ENCODE measurements at regions not wholly inside any gene's neighbourhood (a gene's known extent, or its start where the extent isn't known, plus 50 kb on each side); places are given as distances from the start of the nearest gene placed in this dataset.
"Not testable (repeated sequence)": the region's sequence is repeated elsewhere in the genome, so short reads cannot be mapped to it uniquely, and the experiment has no call there.

- no peak for DNase-seq (ENCODE audit: low read depth in 2 of 2)
Measured at GRCh38 chr12:68478516-68479260, 132.0 kb upstream of the RAP1B start.

DNA sequence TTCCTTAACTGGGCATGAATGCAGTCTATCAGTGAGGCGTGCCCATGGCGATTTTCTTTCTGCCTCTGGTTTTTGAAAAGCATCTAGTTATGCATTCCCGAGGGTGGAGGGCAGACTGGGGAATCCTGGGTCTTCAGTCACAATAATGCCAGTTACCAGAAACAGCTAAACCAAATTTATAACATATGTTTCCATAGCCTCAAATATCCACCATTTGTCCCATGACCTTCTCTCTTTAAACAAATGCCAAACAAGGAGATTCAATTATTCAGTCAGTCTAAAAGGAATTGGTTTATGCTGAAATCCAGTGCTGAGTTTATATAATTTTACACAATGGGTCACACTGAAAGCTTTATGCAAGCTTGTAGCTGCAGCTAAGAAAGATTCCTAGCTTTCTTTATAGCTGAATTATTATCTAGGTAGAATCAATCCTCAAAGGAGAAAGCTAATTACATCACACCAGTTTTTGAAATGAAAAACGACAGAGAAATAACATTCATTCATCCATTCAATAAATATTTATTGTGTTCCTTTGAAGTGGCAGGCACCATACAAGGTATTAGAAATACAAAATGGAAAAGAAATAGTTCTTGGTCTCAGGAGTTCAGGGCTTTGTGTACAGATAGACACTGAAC is 131.3 kb upstream of the RAP1B start:
- DNase-seq (ENCODE audit: low read depth in 2 of 2) = no peak

DNA sequence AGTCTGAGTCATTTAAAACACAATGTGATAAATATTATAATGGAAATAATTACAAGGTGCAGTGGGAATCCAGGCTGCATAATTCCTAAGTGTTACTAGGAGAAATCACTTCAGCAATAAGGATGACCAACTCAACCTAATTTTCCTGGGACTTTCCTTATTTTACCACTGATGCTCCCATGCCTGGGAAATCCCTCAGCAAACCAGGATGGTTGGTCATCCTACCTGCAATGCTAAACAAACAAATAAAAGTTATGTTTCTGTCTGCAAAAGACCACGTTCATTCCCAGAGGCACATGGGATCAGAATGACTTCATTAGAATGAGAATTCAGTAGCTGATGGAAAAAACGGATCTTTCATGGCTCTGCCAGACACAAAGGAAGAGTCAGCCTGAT is 130.8 kb upstream of the RAP1B start:
- DNase-seq (ENCODE audit: low read depth in 2 of 2) = no peak

DNA sequence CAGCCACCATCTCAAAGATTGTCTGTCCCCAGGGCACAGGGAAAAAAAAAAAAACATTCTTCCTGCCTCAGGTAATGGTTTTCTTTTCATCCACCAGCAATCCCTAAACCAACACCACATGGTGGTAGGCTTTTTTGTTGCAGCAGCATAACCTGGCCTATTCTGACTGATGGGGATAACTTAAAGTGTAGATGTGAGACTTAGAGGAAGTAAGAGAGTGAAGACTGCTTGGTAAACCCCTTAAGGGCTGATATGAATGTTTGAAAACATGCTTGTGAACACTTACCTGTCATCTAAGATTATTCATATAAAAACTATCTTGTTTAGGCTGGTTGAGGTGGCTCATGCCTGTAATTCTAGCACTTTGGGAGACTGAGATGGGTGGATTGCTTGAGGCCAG is 130.2 kb upstream of the RAP1B start:
- DNase-seq (ENCODE audit: low read depth in 2 of 2) = no peak

GRCh38 chr12:68481181-68481941 is 129.3 kb upstream of the RAP1B start:
- no peak for DNase-seq (ENCODE audit: low read depth in 2 of 2)

GRCh38 chr12:68482014-68482413 is 128.7 kb upstream of the RAP1B start:
- no peak for DNase-seq (ENCODE audit: low read depth in 2 of 2)

- DNase-seq (ENCODE audit: low read depth in 2 of 2) = no peak
Measured at GRCh38 chr12:68482660-68483059, 128.0 kb upstream of the RAP1B start.

GRCh38 chr12:68483592-68484383 is 126.9 kb upstream of the RAP1B start:
- no peak for DNase-seq (ENCODE audit: low read depth in 2 of 2)

- DNase-seq (ENCODE audit: low read depth in 2 of 2) = not testable (repeated sequence)
Measured at GRCh38 chr12:68484578-68484977, 126.1 kb upstream of the RAP1B start.

DNA sequence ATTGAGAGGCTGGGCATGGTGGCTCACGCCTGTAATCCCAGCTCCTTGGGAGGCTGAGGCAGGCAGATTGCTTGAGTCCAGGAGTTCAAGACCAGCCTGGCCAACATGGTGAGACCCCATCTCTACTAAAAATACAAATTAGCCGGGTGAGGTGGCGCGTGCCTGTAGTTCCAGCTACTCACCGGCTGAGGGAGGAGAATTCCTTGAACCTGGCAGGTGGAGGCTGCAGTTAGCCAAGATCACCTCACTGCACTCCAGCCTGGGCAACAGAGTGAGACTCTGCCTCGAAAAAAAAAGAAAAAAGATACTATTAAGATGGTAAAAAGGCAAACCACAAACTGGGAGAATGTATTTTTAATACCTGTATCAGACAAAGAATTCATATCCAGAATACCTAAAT is 124.2 kb upstream of the RAP1B start:
- DNase-seq (ENCODE audit: low read depth in 2 of 2) = not testable (repeated sequence)

- DNase-seq (ENCODE audit: low read depth in 2 of 2) = no peak
Measured at GRCh38 chr12:68487721-68488309, 122.9 kb upstream of the RAP1B start.

GRCh38 chr12:68489273-68489672 is 121.4 kb upstream of the RAP1B start:
- DNase-seq (ENCODE audit: low read depth in 2 of 2) = no peak

- DNase-seq (ENCODE audit: low read depth in 2 of 2) = no peak
Measured at GRCh38 chr12:68490476-68490875, 120.2 kb upstream of the RAP1B start.

DNA sequence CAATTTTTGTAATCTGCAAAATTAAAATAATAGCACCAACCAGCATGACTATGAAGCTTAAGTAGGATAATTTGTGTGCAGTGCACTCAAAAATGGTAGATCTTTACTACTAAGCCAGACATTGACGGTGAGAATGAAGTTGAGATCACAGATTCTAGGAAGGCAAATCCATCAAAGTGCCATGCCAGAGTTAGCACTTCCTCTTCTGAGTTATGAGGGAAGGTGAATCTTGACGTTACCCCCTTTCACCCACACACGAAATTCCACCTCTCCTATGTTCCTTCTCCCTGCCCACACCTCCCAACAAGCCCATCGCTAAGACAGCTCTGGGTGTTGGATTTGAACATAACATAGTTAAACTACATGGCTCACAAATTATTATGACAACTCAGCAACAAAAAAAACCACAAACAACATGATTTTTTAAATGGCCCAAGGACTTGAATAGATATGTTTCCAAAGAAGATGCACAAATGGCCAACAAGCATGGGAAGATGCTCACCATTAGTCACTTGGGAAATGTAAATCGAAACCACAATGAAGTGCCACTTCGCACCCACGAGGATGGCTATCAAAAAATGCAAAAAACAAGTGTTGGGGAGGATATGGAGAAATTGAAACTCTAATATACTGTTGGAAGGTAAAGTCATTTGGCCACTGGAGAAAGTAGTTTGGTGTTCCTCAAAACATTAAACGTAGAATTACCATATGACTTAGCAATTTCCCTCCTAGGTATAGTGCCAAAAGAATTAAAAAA is 119.3 kb upstream of the RAP1B start:
- DNase-seq (ENCODE audit: low read depth in 2 of 2) = no peak

DNA sequence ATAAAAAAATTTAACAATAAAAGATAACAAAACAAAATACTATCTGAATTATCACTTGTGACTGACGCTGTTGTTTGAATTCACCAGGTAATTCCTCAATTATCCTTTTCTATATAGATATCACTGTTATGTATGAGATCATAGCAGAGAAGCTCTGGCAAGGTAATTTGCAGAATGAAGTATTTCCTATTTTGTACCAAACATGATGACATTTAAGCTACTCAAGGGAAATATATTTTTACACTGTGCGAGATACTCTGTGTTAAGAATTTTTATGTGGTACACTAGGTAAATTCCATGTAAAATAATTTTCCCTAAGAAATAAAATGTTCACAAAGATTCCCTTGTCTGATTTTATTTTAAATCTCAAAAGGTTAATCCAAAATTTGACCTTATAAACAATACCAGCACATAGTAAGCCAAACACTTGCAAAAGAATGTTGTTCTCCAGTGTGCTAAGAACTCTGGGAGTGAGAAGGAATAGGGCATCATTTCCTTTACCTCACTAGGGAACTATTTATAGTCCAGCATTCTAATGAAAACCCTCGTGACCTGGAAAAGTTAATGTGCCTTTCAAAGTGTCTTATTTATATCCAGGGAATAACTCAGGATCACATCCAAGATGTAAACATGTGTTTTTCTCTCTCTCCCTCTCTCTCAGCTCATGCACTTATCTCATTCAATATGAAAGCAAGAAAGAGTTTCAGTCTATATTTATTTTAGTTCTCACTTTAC is 115.2 kb upstream of the RAP1B start:
- no peak for DNase-seq (ENCODE audit: low read depth in 2 of 2)

- DNase-seq (ENCODE audit: low read depth in 2 of 2) = no peak
Measured at GRCh38 chr12:68497107-68497506, 113.6 kb upstream of the RAP1B start.

DNA sequence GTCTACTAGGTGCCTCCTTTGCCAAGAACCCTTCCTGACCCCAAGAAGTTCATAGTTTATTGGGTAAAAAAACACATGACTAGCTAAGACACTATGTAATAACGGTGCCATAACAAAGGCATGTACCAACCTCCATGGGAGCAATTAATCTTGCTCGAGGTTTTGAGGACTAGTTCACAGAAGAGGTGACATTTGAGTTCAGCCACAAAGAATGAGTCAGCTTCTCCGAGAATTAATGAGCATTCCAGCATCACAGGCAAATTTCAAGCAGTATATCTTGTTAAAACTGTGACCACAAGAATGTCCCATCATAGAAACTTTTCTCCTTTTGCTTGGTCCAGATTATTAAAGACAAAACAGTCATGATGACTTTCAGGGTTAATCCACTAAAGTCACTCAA is 113.0 kb upstream of the RAP1B start:
- no peak for DNase-seq (ENCODE audit: low read depth in 2 of 2)

DNA sequence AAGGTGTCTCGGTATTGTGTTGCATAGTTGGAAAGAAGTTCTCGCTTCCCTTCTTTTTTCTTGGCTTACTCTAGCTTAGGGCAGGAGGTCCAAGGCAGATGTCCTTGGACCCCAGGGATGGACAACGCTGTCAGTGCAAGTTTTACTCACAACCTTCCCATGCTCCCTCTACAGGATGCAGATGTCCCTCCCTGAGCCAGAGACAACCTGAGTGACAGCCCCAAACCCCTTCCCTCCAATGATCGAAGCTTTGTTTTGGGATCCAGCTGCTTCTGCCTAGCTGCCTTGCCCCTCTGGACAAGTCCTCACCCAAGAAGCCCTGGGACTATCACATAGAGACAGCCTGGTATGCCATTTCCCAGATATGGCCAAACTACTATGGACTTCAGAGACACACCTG is 112.0 kb upstream of the RAP1B start:
- no peak for DNase-seq (ENCODE audit: low read depth in 2 of 2)

- DNase-seq (ENCODE audit: low read depth in 2 of 2) = no peak
Measured at GRCh38 chr12:68499616-68500015, 111.1 kb upstream of the RAP1B start.

GRCh38 chr12:68501226-68501625 is 109.5 kb upstream of the RAP1B start:
- DNase-seq (ENCODE audit: low read depth in 2 of 2) = no peak

Data from stimulated activated CD8-positive, alpha-beta memory T cell treated with anti-CD3 and anti-CD28 coated beads, Interleukin-2, amount 100 ng/mL, for 48 hours (primary cell).